GM12878 (cell line): ENCODE measurements at regions not wholly inside any gene's neighbourhood (a gene's known extent, or its start where the extent isn't known, plus 50 kb on each side); places are given as distances from the start of the nearest gene placed in this dataset.

Experiments used
- ATAC-seq: fragments of 200-7000 bp; cut with Tn5 transposase; 3 replicates; pipeline ENCODE4 v1.9.1; 2020; ENCODE audit warnings: mild to moderate bottlenecking, moderate library complexity
- BruUV-seq: library from RNA; stranded (reverse); fragments of 400-500 nt; replicated peaks from 2 replicates; lab custom pipeline; 2021; lab: Mats Ljungman, UMichigan
- CTCF ChIA-PET: fragments of 300-600 bp; sonication (Branson Sonifier 250); formaldehyde crosslinking; extraction: SDS; loops from one replicate; lab custom pipeline; 2021; ENCODE audit warnings: inconsistent platforms; lab: Yijun Ruan, JAX
- POLR2A ChIA-PET: fragments of 350-600 bp; formaldehyde crosslinking; extraction: SDS; loops from one replicate; lab custom pipeline; 2021; ENCODE audit warnings: inconsistent platforms; lab: Charles Lee
- RAD21 ChIA-PET: fragments of 300-600 bp; sonication (Branson Sonifier 250); formaldehyde crosslinking; loops from one replicate; lab custom pipeline; 2023; ENCODE audit warnings: antibody characterized with exemption; ENCODE audit not compliant: unreplicated experiment; lab: Charles Lee
- SMC1A ChIA-PET: fragments of 300-600 bp; sonication (Branson Sonifier 250); formaldehyde crosslinking; loops from one replicate; lab custom pipeline; 2023; ENCODE audit not compliant: unreplicated experiment, uncharacterized antibody; lab: Charles Lee
- DNase-seq: peaks from one replicate; pipeline ENCODE4 v3.0.0-alpha.2; 2011; ENCODE audit warnings: low read depth, low spot score
- FAIRE-seq: peaks from 3 replicates; lab custom pipeline; 2011; peaks lifted over from hg19 to GRCh38; lab: Jason Lieb, UNC
- H2AFZ ChIP-seq: 2 replicates; pipeline ENCODE4 v1.6.0; 2011; ENCODE audit warnings: low read depth, low read length, control low read depth; ENCODE audit not compliant: control insufficient read depth
- H3K27ac ChIP-seq: 2 replicates; pipeline ENCODE4 v1.5.1; 2011; ENCODE audit warnings: control low read depth; ENCODE audit not compliant: control insufficient read depth, insufficient read depth
- H3K27me3 ChIP-seq, 2 experiments: replicated peaks in 1 of 2; 2 replicates each; pipeline versions ENCODE4 v1.6.0 to v1.6.1; 2011; ENCODE audit warnings: low read length in 1 of 2; ENCODE audit not compliant: control insufficient read depth in 2 of 2, insufficient read depth in 2 of 2
- H3K36me3 ChIP-seq, 2 experiments: 2 replicates each; pipeline ENCODE4 v1.5.1; 2011; ENCODE audit warnings: low read length in 1 of 2; ENCODE audit not compliant: control insufficient read depth in 2 of 2, insufficient read depth in 2 of 2
- H3K4me1 ChIP-seq: 2 replicates; pipeline ENCODE4 v1.6.1; 2011; ENCODE audit warnings: mild to moderate bottlenecking, low read length, moderate library complexity, mixed read lengths; ENCODE audit not compliant: control insufficient read depth, insufficient read depth
- H3K4me2 ChIP-seq: 2 replicates; pipeline ENCODE4 v1.6.0; 2011; ENCODE audit warnings: control low read depth; ENCODE audit not compliant: control insufficient read depth, insufficient read depth
- H3K4me3 ChIP-seq: fragments of 200-600 bp; sonication (generic); 2 replicates; pipeline ENCODE4 v1.5.1; 2016
- H3K79me2 ChIP-seq: 2 replicates; pipeline ENCODE4 v1.6.0; 2011; ENCODE audit warnings: low read length; ENCODE audit not compliant: control insufficient read depth, insufficient read depth
- H3K9ac ChIP-seq: 2 replicates; pipeline ENCODE4 v1.8.0; 2011; ENCODE audit warnings: low read length, control low read depth, mixed read lengths; ENCODE audit not compliant: control insufficient read depth, insufficient read depth
- H3K9me3 ChIP-seq: replicated peaks from 3 replicates; pipeline ENCODE4 v1.5.1; 2011; ENCODE audit warnings: mild to moderate bottlenecking, low read length; ENCODE audit not compliant: control insufficient read depth, insufficient read depth
- H4K20me1 ChIP-seq: 2 replicates; pipeline ENCODE4 v1.6.0; 2011; ENCODE audit not compliant: control insufficient read depth, insufficient read depth
- ATF7 ChIP-seq: fragments of 450-650 bp; IDR thresholded peaks from 2 replicates; pipeline ENCODE4 v1.6.1; 2016; ENCODE audit warnings: low read depth, mild to moderate bottlenecking
- BMI1 ChIP-seq: fragments of 450-650 bp; IDR thresholded peaks from 2 replicates; pipeline ENCODE4 v1.6.1; 2016; ENCODE audit warnings: mild to moderate bottlenecking, moderate library complexity, borderline replicate concordance
- ELK1 ChIP-seq: IDR thresholded peaks from 2 replicates; pipeline ENCODE4 v1.6.1; 2012; ENCODE audit warnings: low read depth, low read length, improper control_type of control experiment
- EP300 ChIP-seq, 2 experiments: fragments of 150-350 bp in 1 of 2; IDR thresholded peaks; 2 replicates each; pipeline ENCODE4 v1.6.1; 2011 to 2012; ENCODE audit warnings: low read depth in 2 of 2, low read length in 2 of 2, borderline replicate concordance in 1 of 2, improper control_type of control experiment in 1 of 2, inconsistent platforms in 1 of 2; ENCODE audit not compliant: control insufficient read depth in 1 of 2
- FOS ChIP-seq: IDR thresholded peaks from 3 replicates; pipeline ENCODE4 v1.6.1; 2011; ENCODE audit warnings: borderline replicate concordance; ENCODE audit not compliant: insufficient read length; ENCODE audit errors: extremely low read depth
- FOXK2 ChIP-seq: fragments of 450-650 bp; IDR thresholded peaks from 2 replicates; pipeline ENCODE4 v1.6.1; 2017; ENCODE audit warnings: mild to moderate bottlenecking, moderate library complexity
- HDAC2 ChIP-seq: fragments of 200-600 bp; sonication (generic); IDR thresholded peaks from 2 replicates; pipeline ENCODE4 v1.6.1; 2017
- LARP7 ChIP-seq: fragments of 450-650 bp; IDR thresholded peaks from 2 replicates; pipeline ENCODE4 v1.6.1; 2017; ENCODE audit warnings: mild to moderate bottlenecking
- MEF2B ChIP-seq: fragments of 450-650 bp; IDR thresholded peaks from 2 replicates; pipeline ENCODE4 v1.6.1; 2018; ENCODE audit warnings: mild to moderate bottlenecking, moderate library complexity; ENCODE audit not compliant: partially characterized antibody, poor library complexity, severe bottlenecking
- MTA2 ChIP-seq: fragments of 450-650 bp; IDR thresholded peaks from 2 replicates; pipeline ENCODE4 v1.6.1; 2016; ENCODE audit warnings: low read depth, mild to moderate bottlenecking, moderate library complexity
- MXI1 ChIP-seq: fragments of 150-350 bp; IDR thresholded peaks from 2 replicates; pipeline ENCODE4 v1.6.1; 2011; ENCODE audit warnings: low read depth, mild to moderate bottlenecking, inconsistent platforms, low read length, improper control_type of control experiment
- POLR2A ChIP-seq: IDR thresholded peaks from 2 replicates; pipeline ENCODE4 v1.6.1; 2011; ENCODE audit warnings: low read depth, mild to moderate bottlenecking, low read length
- RBBP5 ChIP-seq: fragments of 200-600 bp; sonication (generic); conservative IDR thresholded peaks from 2 replicates; pipeline ENCODE4 v1.6.1; 2016
- SMAD5 ChIP-seq: IDR thresholded peaks from 2 replicates; pipeline ENCODE4 v1.6.1; 2016; ENCODE audit warnings: antibody characterized with exemption, low read depth
- SREBF1 ChIP-seq: IDR thresholded peaks from 2 replicates; pipeline ENCODE4 v1.6.1; 2012; ENCODE audit warnings: mild to moderate bottlenecking, low read length
- STAT3 ChIP-seq: IDR thresholded peaks from 2 replicates; pipeline ENCODE4 v1.6.1; 2011; ENCODE audit warnings: low read depth, low read length, improper control_type of control experiment
- SUPT20H ChIP-seq: IDR thresholded peaks from 2 replicates; pipeline ENCODE4 v1.6.1; 2011; ENCODE audit warnings: low read depth, mild to moderate bottlenecking, low read length, moderate library complexity, borderline replicate concordance; ENCODE audit not compliant: control insufficient read depth
- WRNIP1 ChIP-seq: IDR thresholded peaks from 2 replicates; pipeline ENCODE4 v1.6.1; 2011; ENCODE audit warnings: low read depth, low read length, improper control_type of control experiment, borderline replicate concordance
- in situ Hi-C: fragments of 300-500 bp; cut with MboI; formaldehyde crosslinking; loops from 9 replicates; pipeline ENCODE4 v1.14.3; 2018; ENCODE audit warnings: mixed read lengths
- intact Hi-C: fragments of 100-400 bp; cut with micrococcal nuclease; formaldehyde crosslinking; loops from one replicate; pipeline ENCODE4 v1.14.2; 2022; ENCODE audit not compliant: unreplicated experiment
- TF ChIP-seq, protein P1 (sequence below): fragments of 450-650 bp; IDR thresholded peaks from 2 replicates; pipeline ENCODE4 v1.6.1; 2017; ENCODE audit warnings: mild to moderate bottlenecking, moderate library complexity

DNA sequence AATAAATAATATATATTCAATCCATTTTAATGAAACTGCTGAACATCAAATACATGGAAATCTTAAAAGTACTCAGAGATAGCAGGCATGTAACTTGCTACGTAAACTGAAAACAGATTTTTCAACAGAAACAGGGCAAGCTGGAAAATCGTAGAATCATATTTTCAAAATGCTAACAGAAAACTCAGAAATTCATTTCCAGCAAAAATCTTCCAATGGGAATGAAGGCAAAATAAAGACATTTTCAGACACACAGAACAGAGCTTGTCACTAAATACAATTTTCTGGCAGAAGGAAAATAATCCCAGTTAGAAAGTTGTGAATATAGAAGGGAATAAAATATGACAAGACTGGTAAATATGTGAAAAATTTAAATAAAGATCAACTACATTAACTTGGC is 419.9 kb upstream of the ZFP42 start (continued):
- TF ChIP-seq ELK1 (no peak), SMAD5 (no peak), SREBF1 (no peak), HDAC2 (no peak), EP300 (IDR thresholded peaks at IDR 0.05; ENCODE audit: borderline replicate concordance in 1 of 2, control insufficient read depth in 1 of 2, low read depth in 2 of 2, low read length in 2 of 2) (no peak), FOXK2 (no peak), MTA2 (no peak)

GRCh38 chr4:187576751-187577150 is 418.8 kb upstream of the ZFP42 start:
- BruUV-seq = no TSS peak
- TF ChIP-seq, protein P1, sequence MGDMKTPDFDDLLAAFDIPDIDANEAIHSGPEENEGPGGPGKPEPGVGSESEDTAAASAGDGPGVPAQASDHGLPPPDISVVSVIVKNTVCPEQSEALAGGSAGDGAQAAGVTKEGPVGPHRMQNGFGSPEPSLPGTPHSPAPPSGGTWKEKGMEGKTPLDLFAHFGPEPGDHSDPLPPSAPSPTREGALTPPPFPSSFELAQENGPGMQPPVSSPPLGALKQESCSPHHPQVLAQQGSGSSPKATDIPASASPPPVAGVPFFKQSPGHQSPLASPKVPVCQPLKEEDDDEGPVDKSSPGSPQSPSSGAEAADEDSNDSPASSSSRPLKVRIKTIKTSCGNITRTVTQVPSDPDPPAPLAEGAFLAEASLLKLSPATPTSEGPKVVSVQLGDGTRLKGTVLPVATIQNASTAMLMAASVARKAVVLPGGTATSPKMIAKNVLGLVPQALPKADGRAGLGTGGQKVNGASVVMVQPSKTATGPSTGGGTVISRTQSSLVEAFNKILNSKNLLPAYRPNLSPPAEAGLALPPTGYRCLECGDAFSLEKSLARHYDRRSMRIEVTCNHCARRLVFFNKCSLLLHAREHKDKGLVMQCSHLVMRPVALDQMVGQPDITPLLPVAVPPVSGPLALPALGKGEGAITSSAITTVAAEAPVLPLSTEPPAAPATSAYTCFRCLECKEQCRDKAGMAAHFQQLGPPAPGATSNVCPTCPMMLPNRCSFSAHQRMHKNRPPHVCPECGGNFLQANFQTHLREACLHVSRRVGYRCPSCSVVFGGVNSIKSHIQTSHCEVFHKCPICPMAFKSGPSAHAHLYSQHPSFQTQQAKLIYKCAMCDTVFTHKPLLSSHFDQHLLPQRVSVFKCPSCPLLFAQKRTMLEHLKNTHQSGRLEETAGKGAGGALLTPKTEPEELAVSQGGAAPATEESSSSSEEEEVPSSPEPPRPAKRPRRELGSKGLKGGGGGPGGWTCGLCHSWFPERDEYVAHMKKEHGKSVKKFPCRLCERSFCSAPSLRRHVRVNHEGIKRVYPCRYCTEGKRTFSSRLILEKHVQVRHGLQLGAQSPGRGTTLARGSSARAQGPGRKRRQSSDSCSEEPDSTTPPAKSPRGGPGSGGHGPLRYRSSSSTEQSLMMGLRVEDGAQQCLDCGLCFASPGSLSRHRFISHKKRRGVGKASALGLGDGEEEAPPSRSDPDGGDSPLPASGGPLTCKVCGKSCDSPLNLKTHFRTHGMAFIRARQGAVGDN = no peak
- TF ChIP-seq FOS (no peak), WRNIP1 (no peak), POLR2A (no peak), SUPT20H (no peak), EP300 (IDR thresholded peaks at IDR 0.05; ENCODE audit: borderline replicate concordance in 1 of 2, control insufficient read depth in 1 of 2, low read depth in 2 of 2, low read length in 2 of 2) (no peak), STAT3 (no peak), RBBP5 (no peak), ATF7 (no peak), MEF2B (no peak), MXI1 (no peak), BMI1 (no peak), LARP7 (no peak)
- ATAC-seq (no peak), FAIRE-seq (no peak), DNase-seq (no peak)
- ChIA-PET POLR2A (no interaction called here), SMC1A (interaction anchor here (1.4 kb wide), 1 partner anchor 26 kb away, joined by 3 read pairs; no protein-coding TSS in a partner anchor), RAD21 (no interaction called here), CTCF (interaction anchor here (1.0 kb wide), 1 partner anchor 30 kb away, joined by 4 read pairs; no protein-coding TSS in a partner anchor)
- H3K79me2 ChIP-seq = no peaks in the 10 kb centered on the region
- no peak overlapping the region for H3K9ac ChIP-seq
- H3K4me3 ChIP-seq = no peak overlapping the region
- in situ Hi-C loops (no loop called here), intact Hi-C loops (no loop called here)
- H3K4me2 ChIP-seq = no peak overlapping the region
- H3K27me3 ChIP-seq = no peaks in the 10 kb centered on the region
- no peaks in the 10 kb centered on the region for H4K20me1 ChIP-seq
- no peaks in the 10 kb centered on the region for H3K4me1 ChIP-seq
- no peaks in the 10 kb centered on the region for H3K9me3 ChIP-seq
- no peak overlapping the region for H3K27ac ChIP-seq
- no peaks in the 10 kb centered on the region for H3K36me3 ChIP-seq
- H2AFZ ChIP-seq = no peak overlapping the region
